HTR-8/SVneo (cell line): ENCODE measurements at regions not wholly inside any gene's neighbourhood (a gene's known extent, or its start where the extent isn't known, plus 50 kb on each side); places are given as distances from the start of the nearest gene placed in this dataset.

ENCODE experiments used
- DNase-seq: peaks from one replicate; pipeline ENCODE4 v3.0.0; 2011; ENCODE audit warnings: low spot score, mixed read lengths; ENCODE audit not compliant: insufficient read length
- FAIRE-seq: peaks from 2 replicates; lab custom pipeline; 2011; peaks lifted over from hg19 to GRCh38; lab: Jason Lieb, UNC

- FAIRE-seq (no peak), DNase-seq (no peak)
Measured at GRCh38 chr6:150710236-150710635, 110.6 kb downstream of the PLEKHG1 start.

- DNase-seq: no peak
- no peak for FAIRE-seq
Measured at GRCh38 chr6:150711061-150711460, 111.4 kb downstream of the PLEKHG1 start.

- FAIRE-seq (no peak), DNase-seq (no peak)
Measured at GRCh38 chr6:150711584-150712504, 112.2 kb downstream of the PLEKHG1 start.

DNA sequence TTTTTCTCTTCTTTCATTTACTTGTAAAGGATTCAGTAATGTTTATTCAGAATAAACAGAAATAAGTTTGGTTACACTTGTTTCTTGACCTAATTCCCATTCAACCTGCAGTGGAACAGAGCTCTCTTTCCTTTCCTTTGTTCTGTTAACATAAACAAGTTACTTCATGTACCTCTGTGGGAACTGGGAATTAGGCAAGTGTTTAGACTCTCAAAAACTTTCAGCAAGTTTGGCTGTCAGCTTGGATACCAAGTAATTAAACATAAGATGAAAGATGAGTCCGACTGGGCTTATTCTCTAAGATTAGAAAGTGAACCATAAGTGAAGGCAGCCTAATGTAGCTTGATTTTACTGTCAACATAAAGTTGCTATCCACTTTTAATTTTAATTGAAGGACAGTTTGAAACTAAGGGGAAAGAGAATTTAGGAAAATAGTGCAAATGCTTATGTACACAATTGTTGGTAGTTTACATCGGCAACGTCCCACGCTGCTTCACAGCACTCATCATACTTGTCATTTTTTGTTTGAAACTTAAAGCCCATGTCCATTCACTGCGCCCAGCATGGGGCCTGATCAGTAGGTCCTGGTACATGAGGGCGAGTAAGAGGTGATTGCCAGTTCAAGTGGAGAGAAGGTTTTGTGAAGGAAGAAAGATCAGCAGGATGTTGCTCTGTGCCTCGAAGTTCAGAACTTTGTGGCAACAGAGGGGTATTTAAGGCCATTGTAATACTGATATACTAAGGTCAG, 113.0 kb downstream of the PLEKHG1 start:
- FAIRE-seq (no peak), DNase-seq (no peak)

DNA sequence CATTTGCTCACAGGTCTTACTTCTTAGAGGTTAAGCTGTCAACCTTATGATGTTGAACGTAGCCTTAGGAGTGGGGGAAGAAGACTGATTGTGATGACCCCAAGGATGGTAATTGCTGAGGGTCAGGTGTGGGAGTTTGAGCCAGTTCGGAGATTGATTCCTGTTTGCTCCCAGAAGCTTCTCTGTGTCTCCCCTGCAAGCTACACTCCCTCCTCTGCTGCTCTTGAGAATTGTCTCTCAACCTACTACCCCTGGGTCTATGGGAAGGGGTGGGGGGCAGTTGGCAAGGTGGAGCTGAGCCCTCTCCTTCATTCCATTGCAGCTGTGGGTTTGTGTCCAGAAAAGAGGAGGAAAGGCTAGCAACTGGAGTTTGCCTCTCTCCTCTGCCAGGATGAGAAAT, 113.8 kb downstream of the PLEKHG1 start:
- no peak for DNase-seq
- no peak for FAIRE-seq

GRCh38 chr6:150713931-150714330, 114.2 kb downstream of the PLEKHG1 start:
- no peak for FAIRE-seq
- DNase-seq: no peak

GRCh38 chr6:150715133-150715532, 115.4 kb downstream of the PLEKHG1 start:
- FAIRE-seq (no peak), DNase-seq (no peak)

GRCh38 chr6:150717419-150717818, 117.7 kb downstream of the PLEKHG1 start:
- FAIRE-seq (no peak), DNase-seq (no peak)

- FAIRE-seq: no peak
- no peak for DNase-seq
Measured at GRCh38 chr6:150719099-150719766, 119.5 kb downstream of the PLEKHG1 start.

DNA sequence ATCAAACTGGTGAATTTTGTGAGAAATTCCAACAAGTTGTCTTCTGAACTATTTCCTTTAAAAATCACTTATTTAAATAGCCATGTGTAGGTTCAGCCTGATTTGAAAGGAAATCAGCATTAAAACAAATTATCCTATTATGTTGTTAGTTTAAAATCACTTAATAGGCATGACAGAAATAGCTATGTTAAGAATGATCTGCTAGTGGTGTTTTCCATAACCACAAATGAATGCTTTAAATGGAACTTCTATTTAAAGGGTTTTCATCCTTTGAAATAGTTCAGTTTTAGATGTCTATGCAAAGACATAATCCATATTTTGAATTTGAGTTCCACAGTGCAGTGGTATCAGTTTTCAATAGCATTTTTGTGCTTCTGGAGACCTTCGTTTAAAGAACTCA, 120.1 kb downstream of the PLEKHG1 start:
- no peak for FAIRE-seq
- no peak for DNase-seq

DNA sequence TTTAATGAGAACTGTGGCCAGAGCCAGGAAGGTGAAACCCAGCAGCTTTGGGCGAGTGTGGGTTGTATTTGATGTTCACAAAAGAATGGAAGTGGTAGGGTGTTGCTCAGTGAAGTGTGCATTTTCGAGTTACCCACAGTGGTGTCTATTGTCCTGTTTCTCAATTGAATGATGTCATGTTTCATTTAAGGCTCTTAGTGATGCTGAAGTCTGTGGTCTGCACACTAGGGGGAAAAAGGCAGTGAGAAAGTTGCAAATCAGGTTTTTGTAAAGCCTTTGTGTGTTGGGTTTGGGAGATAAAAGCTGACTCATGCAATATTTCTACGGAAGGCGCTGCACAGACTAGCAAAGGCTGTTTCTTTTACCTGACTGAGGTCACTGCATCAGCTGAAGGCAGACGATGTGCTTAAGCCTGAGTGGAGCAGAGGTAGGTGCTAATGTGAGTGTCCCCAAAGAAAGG, 121.1 kb downstream of the PLEKHG1 start:
- FAIRE-seq: no peak
- no peak for DNase-seq

GRCh38 chr6:150721418-150722266, 122.0 kb downstream of the PLEKHG1 start:
- FAIRE-seq: no peak
- DNase-seq: no peak

DNA sequence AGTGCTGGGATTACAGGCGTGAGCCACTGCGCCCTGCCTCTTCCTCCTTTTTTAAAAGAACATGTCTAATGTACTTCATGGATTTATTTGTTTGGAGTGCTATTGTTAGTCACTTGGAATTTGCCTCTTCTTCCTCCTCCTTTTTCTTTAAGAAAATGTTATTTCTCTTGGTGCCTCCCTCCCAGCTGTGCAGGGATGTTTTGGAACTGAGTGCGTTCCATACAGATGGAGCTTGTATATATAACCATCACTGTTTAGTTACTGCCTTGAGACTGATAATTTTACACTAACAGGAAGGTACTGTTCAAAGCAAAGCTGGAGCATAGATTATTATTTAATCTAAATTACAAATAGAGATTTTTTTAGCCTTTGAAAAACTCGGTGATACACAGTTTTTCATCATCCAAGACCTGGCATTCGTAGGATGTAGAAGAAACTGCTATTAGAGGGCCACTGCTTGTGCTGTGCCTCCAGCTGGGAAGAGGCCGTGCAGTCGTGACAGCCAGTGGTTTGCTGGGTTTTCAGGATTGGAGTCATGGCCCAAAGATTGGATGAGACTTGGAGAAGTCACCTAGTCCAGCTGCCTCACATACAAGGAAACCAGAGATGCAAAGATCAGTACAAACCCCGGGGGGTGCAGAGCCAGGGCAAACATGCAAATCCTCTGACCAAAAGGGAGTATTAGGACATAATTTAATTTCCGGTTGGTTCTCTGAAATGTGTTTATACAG, 123.1 kb downstream of the PLEKHG1 start:
- FAIRE-seq (no peak), DNase-seq (no peak)

- FAIRE-seq: no peak
- DNase-seq: no peak
Measured at GRCh38 chr6:150723345-150723658, 123.6 kb downstream of the PLEKHG1 start.

DNA sequence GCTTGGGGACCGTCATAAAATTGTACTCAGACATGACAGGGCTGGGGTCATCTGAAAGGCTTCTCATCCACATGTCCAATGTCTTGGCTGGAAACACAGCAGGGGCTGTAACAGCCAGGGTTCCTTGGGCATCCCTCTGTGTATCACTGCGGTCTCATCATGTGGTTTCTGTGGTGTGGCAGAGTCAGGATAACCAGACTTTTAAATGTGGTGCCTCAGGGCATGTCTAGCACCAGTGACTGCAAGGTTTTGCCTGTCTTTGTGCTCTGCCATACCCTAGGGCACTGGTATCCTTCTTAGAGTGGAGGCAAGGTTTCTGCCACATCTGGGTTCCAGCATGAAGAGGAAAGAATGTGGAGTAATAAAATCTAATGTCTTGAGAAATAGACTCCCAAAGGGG, 124.2 kb downstream of the PLEKHG1 start:
- DNase-seq (no peak), FAIRE-seq (no peak)

DNA sequence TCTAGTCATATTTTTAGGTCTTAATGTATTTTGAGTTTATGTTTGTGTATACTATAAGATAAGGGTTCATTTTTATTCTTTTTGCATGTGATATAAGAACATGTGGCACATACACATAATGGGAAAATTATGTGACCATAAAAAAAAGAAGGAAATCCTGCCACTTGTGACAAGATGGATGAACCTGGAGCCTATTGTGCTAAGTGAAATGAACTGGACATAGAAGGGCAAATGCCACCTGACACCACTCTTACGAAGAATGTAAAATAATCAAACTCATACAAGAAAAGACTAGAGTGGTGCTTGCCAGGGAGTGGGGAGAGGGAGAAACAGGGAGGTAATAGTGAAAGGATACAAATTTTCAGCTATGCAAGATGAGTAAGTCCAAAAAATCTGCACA, 126.1 kb downstream of the PLEKHG1 start:
- DNase-seq (no peak), FAIRE-seq (no peak)

DNA sequence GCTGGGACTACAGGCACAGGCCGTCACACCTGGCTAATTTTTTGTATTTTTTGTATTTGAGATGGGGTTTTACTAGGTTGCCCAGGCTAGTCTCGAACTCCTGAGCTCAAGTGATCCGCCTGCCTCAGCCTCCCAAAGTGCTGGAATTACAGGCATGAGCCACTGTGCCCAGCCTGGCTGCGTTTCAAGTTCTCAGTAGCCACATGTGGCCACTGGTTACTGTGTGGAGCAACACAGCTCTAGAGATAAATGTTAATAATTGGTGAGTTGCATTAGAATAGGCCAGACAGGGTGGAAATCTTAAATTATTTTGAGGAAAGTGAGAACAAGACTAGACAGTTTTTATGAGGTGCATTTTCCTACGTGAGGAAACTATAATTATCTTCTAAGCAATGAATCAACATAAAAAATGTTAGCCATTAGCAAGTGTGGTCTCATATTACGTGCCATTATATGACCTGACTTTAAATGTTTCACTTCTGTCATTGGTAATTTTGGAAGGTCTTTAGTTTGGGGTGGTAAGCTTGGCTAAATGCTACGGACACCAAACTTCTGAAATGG, 129.6 kb downstream of the PLEKHG1 start:
- FAIRE-seq (no peak), DNase-seq (no peak)

GRCh38 chr6:150730801-150731457, 131.2 kb downstream of the PLEKHG1 start:
- FAIRE-seq (no peak), DNase-seq (no peak)
